MCF 10A (cell line): ENCODE measurements at regions not wholly inside any gene's neighbourhood (a gene's known extent, or its start where the extent isn't known, plus 50 kb on each side); places are given as distances from the start of the nearest gene placed in this dataset.

Experiments
- BruUV-seq: library from RNA; stranded (reverse); fragments of 400-500 nt; replicated peaks from 2 replicates; lab custom pipeline; 2021; lab: Mats Ljungman, UMichigan
- CTCF ChIA-PET: fragments of 300-600 bp; sonication (Branson Sonifier 250); formaldehyde crosslinking; extraction: SDS; loops from one replicate; lab custom pipeline; 2021; ENCODE audit warnings: antibody characterized with exemption, inconsistent platforms; lab: Yijun Ruan, JAX
- POLR2A ChIA-PET: fragments of 300-600, 350-650 bp; sonication (Branson Sonifier 250); formaldehyde crosslinking; extraction: SDS; loops from one replicate; lab custom pipeline; 2020; ENCODE audit warnings: antibody characterized with exemption, inconsistent platforms; lab: Yijun Ruan, JAX
- DNase-seq: peaks from one replicate; pipeline ENCODE4 v3.0.0-alpha.2; 2018; ENCODE audit not compliant: unreplicated experiment
- H3K27ac Mint-ChIP-seq: one replicate; pipeline ENCODE4 v1.8.0; 2022; ENCODE audit warnings: mild to moderate bottlenecking, low read depth, mixed read lengths; ENCODE audit not compliant: unreplicated experiment
- H3K27me3 Mint-ChIP-seq: one replicate; pipeline ENCODE4 v1.8.0; 2022; ENCODE audit warnings: mixed read lengths; ENCODE audit not compliant: insufficient read depth, unreplicated experiment
- H3K36me3 Mint-ChIP-seq: one replicate; pipeline ENCODE4 v1.8.0; 2022; ENCODE audit warnings: mild to moderate bottlenecking, moderate library complexity, mixed read lengths; ENCODE audit not compliant: insufficient read depth, unreplicated experiment
- H3K4me1 Mint-ChIP-seq: one replicate; pipeline ENCODE4 v1.8.0; 2022; ENCODE audit warnings: mixed read lengths; ENCODE audit not compliant: insufficient read depth, unreplicated experiment
- H3K4me3 Mint-ChIP-seq: one replicate; pipeline ENCODE4 v1.8.0; 2022; ENCODE audit warnings: mild to moderate bottlenecking, moderate library complexity, mixed read lengths; ENCODE audit not compliant: unreplicated experiment
- H3K9me3 Mint-ChIP-seq: one replicate; pipeline ENCODE4 v1.8.0; 2022; ENCODE audit warnings: mixed read lengths; ENCODE audit not compliant: unreplicated experiment
- intact Hi-C: fragments of 100-400 bp; cut with micrococcal nuclease; formaldehyde crosslinking; loops from 2 replicates; pipeline ENCODE4 v1.14.1; 2022
- TF ChIP-seq, protein P1 (sequence below): fragments of 200-600 bp; IDR thresholded peaks from one replicate; pipeline ENCODE4 v1.8.0; 2022; ENCODE audit warnings: antibody characterized with exemption, mild to moderate bottlenecking; ENCODE audit not compliant: unreplicated experiment

DNA sequence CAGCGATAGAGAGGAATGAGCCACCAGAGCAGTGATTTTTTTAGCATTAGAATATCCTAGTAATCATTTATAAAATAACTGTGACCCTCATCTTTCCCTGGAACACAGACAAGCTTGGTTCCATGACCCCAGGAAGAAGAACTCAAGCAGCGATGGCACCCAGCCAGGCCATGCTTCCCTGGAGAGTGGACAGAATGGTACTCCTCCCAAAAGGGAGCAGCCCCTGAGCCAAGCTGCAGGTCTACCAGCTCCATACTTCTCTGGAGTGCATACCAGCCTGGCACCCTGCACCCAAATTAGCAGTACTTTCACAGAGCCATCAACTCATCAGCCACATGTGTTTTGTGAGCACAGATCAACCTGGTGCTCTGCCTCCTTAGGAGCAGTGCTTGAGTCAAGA, 310.9 kb upstream of the PCDH10 start:
- intact Hi-C loops, result no loop called here
- BruUV-seq, result no TSS peak
- Mint-ChIP-seq H3K4me3 (no peak overlapping the region), H3K36me3 (peaks cover 7% of the 10 kb centered on the region), H3K4me1 (no peaks in the 10 kb centered on the region), H3K27ac (no peak overlapping the region), H3K27me3 (no peaks in the 10 kb centered on the region), H3K9me3 (peaks cover 8% of the 10 kb centered on the region)
- POLR2A ChIA-PET, result no interaction called here
- TF ChIP-seq, protein P1, sequence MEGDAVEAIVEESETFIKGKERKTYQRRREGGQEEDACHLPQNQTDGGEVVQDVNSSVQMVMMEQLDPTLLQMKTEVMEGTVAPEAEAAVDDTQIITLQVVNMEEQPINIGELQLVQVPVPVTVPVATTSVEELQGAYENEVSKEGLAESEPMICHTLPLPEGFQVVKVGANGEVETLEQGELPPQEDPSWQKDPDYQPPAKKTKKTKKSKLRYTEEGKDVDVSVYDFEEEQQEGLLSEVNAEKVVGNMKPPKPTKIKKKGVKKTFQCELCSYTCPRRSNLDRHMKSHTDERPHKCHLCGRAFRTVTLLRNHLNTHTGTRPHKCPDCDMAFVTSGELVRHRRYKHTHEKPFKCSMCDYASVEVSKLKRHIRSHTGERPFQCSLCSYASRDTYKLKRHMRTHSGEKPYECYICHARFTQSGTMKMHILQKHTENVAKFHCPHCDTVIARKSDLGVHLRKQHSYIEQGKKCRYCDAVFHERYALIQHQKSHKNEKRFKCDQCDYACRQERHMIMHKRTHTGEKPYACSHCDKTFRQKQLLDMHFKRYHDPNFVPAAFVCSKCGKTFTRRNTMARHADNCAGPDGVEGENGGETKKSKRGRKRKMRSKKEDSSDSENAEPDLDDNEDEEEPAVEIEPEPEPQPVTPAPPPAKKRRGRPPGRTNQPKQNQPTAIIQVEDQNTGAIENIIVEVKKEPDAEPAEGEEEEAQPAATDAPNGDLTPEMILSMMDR, result no peak
- CTCF ChIA-PET, result no interaction called here
- DNase-seq, result no peak

DNA sequence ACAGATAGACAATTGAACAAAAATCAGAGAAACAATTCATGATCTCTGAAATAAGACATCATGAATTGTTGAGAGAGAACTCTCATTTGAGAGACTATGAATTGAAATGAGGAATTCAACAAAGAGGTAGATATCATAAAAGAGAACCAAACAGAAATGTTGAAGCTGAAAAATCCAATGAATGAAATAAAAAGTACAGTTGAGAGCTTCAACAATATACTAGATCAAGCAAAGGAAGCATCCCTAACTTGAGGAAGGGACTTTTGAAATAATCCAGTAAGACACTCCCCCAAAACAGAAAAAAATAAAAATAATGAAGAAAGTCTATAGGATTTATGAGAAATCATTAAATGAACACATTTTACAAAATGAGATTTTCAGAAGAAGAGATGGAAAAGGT, 310.0 kb upstream of the PCDH10 start:
- POLR2A ChIA-PET, result no interaction called here
- Mint-ChIP-seq H3K4me3 (no peak overlapping the region), H3K27me3 (no peaks in the 10 kb centered on the region), H3K27ac (no peak overlapping the region), H3K36me3 (peaks cover 7% of the 10 kb centered on the region), H3K4me1 (no peaks in the 10 kb centered on the region), H3K9me3 (peaks cover 8% of the 10 kb centered on the region)
- TF ChIP-seq, protein P1, result no peak
- CTCF ChIA-PET, result no interaction called here
- intact Hi-C loops, result no loop called here
- BruUV-seq, result no TSS peak
- DNase-seq, result no peak

DNA sequence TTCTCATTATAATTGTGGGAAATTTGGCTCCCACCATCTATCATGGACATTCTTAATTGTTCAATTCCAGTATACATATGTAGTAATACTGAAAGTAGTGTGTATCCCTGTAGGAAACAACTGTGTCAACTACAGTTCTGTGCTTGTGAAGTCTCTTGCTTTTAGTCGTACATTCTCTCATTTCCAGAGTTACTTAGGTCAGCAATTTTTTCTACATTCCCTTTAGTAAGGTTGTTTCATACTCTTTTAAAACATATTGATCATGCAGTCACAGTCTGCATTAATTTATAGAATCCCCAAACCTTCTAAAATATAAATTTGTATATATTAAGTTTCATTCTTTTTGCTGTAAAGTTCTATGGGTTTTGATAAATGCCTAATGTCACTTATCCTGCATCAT, 289.2 kb upstream of the PCDH10 start:
- Mint-ChIP-seq H3K27ac (no peak overlapping the region), H3K4me3 (no peak overlapping the region), H3K27me3 (no peaks in the 10 kb centered on the region), H3K9me3 (no peaks in the 10 kb centered on the region), H3K4me1 (no peaks in the 10 kb centered on the region), H3K36me3 (no peaks in the 10 kb centered on the region)
- BruUV-seq, result no TSS peak
- ChIA-PET CTCF (no interaction called here), POLR2A (no interaction called here)
- TF ChIP-seq, protein P1, result no peak
- intact Hi-C loops, result no loop called here
- no peak for DNase-seq

DNA sequence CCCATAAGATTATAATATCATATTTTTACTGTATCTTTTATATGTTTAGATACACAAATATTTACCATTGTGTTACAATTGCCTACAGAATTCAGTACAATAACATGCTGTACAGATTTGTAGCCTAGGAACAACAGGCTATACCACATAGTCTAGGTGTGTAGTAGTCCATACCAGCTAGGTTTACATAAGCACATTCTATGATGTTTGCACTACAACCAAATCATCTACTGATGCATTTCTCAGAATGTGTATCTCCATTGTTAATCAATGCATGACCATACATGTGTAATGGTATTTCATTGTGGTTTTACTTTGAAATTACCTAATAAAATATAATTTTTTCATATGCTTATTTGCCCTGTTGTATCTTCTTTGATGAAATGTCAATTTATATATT, 288.1 kb upstream of the PCDH10 start:
- no peaks in the 10 kb centered on the region for H3K27me3 Mint-ChIP-seq
- TF ChIP-seq, protein P1, result no peak
- H3K4me3 Mint-ChIP-seq, result no peak overlapping the region
- BruUV-seq, result no TSS peak
- H3K4me1 Mint-ChIP-seq, result no peaks in the 10 kb centered on the region
- intact Hi-C loops, result no loop called here
- H3K9me3 Mint-ChIP-seq, result no peaks in the 10 kb centered on the region
- no peak overlapping the region for H3K27ac Mint-ChIP-seq
- no peaks in the 10 kb centered on the region for H3K36me3 Mint-ChIP-seq
- CTCF ChIA-PET, result no interaction called here
- POLR2A ChIA-PET, result no interaction called here
- no peak for DNase-seq
